ENCODE measurements at regions not wholly inside any gene's neighbourhood (a gene's known extent, or its start where the extent isn't known, plus 50 kb on each side); places are given as distances from the start of the nearest gene placed in this dataset.

- no peak for DNase-seq
Measured at GRCh38 chr10:131824371-131825149, 76.2 kb upstream of the PPP2R2D start.

- DNase-seq: no peak
Measured at GRCh38 chr10:131825150-131825848, 75.5 kb upstream of the PPP2R2D start.

GRCh38 chr10:131825960-131826650 lies 74.7 kb upstream of the PPP2R2D start:
- DNase-seq: no peak

DNA sequence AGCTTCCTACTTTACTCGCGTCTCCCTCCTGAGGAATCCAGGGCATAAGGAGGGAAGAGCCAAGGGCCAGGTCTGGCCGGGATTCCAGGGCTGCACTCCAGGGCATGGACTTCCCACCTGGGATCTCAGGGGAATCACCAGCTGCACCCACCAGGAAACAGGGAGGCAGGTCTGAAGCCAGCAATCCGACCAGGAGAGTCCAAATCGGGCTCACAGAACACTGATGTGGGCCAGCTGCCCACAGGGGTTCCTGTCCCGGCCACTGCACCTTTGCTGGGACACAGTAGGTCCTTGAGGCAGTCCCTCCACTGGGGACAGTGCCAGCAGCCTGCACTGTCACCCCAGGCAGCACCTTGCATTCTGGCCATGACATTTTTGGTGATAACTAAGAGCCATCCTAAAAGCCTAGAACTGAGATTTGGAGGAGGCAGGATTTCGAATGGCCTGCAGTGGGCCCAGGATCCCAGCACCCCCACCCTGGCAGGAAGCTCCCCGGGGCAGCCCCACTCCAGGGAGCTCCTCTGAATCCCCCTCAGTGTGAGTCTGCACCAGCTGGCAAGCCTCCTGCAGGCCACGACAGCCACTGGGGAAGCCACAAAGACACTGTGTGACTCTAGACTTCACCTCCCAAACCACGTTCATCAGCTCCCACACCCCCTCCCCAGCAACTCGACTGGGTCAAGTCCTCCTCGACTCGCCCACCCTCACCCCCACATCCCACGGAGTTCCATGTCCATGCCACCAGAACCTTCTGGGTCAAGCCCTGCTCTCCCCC lies 71.5 kb upstream of the PPP2R2D start:
- no peak for DNase-seq

DNA sequence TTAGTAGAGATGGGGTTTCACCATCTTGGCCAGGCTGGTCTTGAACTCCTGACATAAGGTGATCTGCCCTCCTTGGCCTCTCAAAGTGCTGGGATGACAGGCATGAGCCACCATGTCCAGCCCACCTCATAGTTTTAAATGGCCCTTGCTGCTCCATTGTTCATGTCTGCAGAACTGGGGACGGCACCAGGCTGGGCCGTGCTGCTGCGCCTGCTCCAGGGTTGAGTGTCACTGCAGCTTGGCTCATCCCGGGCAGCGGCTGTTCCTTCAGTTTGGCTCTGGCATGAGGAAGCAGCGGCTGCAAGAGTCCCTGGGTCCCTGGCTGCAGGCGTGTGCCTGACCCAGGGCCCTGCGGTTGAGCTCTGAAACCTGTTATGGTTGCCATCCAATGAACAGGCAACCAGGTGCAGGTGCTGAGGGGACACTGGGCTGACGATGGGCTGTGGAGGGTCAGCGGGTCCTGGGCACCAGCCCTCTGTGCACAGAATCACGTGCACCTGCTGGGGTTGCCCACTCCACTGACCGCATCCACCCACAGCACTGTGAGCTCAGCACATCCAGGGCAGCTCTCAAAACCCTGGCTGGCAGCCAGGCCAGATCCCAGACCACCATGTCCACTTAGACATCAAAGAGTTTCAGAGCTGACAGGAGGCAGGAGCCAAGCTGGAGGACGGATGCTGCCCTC lies 70.2 kb upstream of the PPP2R2D start:
- DNase-seq: no peak

DNA sequence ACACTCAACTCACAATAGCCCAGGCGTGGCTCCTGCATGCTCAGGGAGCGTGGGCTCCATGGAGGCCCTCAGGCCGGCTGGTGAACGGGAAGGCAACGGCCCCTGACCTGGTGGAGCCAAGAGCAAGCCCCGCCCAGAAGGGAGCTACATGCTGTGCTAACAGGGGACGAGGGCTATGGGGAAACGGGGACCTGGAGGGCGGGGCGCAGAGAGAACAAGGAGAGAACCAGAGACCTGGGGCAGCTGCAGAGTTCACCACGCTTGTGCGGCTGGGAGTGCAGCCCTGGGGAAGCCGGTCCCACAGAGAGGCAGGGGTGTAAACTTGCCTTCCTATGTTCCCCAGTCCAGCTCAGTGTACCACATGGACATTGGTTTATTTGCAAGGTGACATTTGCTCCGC lies 69.2 kb upstream of the PPP2R2D start:
- DNase-seq: no peak

DNA sequence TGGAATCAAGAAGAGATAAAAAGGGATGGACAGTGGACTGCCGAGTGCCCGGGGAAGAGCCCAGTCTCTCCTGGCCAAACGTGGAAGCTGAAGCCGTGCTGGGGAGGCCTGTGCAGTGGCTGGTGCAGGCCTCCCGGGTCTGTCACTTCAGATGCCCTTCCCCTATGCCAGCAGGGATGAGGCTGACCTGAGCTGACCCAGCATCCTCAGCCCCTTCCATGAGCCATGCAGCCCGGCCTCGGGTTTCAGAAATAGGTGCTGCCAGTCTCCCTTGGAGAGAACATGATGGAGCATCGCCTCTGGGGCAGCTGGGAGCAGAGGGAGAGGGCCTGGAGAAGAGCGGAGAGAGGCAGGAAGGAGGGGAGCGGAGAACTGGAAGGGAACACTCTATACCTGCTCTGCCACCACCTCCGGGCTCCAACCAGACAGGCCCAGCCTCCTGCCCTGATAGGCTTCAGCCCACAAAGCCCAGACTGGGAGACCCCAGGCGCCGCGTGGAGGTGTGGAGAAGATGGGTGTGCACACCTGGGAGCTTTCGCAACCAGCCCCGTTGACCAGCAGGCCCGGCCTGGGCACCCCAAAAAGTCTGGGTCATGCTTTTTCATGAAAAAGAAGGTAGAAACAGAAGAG lies 68.6 kb upstream of the PPP2R2D start:
- DNase-seq: no peak

DNA sequence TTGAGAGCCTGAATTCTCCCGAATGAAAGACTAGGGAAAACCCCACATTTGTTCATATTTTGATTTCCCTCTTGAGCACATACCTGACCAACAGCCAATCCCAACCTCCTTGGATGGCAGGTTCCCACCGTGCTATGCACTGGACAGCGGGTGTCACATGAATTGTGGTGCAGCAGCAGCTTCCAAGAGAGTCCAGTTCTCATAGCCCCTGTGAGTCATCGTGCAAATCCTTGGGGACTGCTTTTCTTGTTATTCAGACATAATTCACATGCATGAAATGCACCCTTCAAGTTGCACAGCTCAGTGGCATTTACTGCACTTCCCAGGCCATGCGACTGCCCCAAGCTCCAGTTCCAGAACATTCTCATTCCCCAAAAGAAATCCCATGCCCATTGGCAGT lies 67.8 kb upstream of the PPP2R2D start:
- no peak for DNase-seq

DNA sequence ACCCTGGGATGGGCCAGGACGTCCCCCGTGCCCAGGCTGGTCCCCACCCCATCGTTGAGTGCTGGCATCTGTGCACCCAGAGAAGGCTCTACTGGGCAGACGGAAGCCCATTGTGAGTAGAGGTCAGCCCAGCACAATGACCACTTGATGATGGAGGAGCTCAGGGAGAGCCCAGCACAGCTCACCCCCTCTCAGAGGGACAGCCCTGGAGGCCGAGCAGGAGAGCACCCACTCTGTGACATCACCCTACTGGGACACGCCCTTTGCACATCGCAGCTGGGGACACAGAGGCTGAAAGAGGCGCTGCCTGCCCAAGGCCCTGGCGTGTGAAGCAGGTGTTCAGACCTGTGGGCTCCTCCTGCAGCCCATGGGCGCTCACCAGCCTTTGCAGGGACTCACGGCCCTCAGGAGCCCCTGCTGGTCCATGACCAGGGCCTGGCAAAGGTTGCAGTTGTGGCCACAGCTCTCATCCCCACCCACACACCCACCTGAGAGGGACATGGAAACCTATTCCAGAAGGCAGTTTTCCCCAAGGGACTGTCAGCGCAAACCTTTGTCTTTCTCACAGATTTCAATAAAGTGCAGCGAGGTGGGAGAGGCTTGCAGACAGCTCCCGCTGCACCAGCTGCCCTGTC lies 67.2 kb upstream of the PPP2R2D start:
- DNase-seq: no peak

GRCh38 chr10:131834152-131834810 lies 66.5 kb upstream of the PPP2R2D start:
- no peak for DNase-seq

GRCh38 chr10:131838966-131839742 lies 61.7 kb upstream of the PPP2R2D start:
- no peak for DNase-seq

DNA sequence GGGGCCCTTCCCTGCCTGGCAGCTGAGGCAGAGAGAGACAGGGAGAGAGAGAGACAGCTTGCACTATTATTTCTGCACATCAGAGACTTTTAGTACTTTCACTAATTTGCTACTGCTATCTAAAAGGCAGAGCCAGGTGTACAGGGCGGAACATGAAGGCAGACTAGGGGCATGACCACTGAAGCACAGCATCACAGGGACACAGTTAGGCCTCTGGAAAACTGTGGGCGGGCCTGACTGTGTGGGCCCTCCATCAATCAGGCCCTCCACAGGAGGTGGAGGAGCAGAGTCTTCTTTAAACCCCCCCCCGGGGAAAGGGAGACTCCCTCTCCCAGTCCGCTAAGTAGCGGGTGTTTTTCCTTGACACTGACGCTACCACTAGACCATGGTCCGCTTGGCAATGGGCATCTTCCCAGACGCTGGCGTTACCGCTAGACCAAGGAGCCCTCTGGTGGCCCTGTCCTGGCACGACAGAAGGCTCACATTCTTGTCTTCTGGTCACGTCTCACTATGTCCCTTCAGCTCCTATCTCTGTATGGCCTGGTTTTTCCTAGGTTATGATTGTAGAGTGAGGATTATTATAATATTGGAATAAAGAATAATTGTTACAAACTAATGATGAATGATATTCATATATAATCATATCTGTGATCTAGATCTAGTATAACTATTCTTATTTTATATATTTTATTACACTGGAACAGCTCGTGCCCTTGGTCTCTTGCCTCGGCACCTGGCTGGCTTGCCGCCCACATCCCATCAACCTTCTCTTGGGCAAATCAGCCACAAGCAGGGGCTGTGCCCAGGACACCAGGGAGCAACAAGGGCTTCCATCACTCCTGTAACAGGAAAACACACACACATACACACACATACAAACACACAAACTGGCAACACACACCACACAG lies 60.7 kb upstream of the PPP2R2D start:
- DNase-seq: peak in 1 of 2 experiments; percentile 66

- no peak for DNase-seq
Measured at GRCh38 chr10:131840788-131841118, 60.1 kb upstream of the PPP2R2D start.

DNA sequence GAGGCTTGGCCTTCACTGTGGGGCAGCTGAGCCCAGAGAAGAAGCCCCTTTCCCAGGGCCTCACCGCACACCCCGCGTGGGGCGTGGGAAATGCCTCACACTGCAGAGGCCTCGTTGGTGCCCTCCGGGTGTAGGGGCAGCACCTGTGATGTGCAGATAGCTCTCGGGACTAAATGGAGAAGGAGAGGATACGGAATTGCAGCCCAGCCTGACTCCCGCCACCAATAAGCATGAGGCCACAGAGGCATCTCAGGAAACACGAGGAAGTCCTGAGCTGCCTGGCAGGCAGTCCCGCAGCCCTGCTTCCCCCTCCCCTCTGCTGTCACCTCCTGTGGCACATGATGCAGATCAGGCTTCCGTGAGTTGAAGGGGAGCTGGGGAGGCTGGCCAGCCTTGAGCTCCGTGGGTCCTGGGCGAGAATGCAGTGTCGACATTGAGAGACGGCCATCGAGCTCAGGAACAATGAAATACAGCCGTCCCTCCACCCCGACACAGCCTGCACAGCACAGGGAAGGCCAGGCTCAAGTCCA lies 59.6 kb upstream of the PPP2R2D start:
- no peak for DNase-seq

DNA sequence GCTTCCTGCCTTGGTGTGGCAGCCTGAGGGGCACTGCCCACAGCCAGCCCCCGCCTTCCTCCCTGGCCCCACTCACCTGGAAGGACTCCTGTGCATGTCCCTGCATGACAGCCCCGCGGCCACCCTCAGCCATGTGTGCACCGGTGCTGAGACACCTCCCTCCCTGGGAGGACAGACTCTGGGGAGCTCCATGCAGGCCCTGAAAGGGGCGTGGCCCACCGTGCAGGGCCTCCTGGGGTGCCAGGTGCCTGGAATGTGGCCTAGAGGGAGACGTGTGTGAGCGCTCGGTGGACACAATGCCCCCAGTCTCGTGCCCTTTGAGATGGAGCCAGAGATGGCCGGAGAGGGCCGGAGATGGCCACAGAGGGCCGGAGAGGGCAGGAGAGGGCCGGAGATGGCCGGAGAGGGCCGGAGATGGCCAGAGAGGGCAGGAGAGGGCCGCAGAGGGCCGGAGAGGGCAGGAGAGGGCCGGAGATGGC lies 59.1 kb upstream of the PPP2R2D start:
- DNase-seq: no peak

DNA sequence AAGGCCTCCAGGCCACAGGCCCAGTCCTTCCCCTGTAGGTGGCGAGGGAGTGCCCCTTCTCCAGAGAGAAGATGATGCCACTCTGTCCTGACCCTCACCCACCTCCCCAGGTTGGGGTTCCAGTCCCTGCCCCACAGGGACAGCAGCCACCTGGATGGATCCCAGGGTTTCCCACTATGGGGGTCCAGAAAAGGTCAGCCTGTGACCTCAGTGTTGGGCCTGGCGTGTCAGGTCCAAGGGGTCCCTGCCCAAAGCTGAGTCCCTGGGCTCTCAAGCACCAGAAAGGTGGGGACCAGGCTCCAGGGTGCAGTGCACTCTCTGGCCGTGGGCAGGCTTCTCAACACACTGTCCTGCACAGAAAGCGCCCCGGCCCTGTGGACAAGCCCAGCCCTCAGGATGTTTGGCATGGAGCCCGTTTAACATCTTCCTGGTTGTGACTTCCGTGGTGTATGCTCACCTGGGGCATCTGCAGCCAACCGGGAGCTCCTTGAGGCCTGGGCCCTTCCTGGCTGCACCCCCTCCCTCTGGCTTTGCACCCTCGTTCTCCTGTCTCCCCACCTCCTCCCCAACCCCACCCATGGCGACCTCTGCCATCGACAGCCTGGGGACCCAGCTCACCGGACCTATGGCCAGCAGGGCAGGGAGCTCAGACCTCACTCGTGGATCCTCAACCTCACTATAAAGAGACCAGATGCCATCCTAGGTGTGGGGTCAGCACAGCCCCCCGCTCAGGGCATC lies 58.3 kb upstream of the PPP2R2D start:
- no peak for DNase-seq

- no peak for DNase-seq
Measured at GRCh38 chr10:131843089-131843595, 57.7 kb upstream of the PPP2R2D start.

DNA sequence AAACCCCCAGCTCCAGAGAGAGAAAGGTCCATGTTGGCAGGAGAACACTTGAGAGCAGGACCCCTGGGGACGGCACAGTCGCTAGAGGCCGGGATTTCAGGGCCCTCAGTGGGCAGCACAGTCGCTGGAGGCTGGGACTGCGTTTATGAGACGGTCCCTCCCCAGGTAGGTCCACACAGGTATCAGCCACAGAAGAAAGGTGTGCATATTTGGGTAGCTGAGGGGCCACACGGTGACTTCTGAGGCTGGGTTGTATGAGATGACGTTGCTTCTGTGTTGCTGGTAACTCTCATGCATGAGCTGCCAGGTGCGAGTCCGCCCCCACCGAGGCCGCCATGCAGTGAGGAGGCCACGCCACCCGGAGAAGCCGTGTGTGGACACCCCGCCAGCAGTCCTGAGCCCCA lies 56.9 kb upstream of the PPP2R2D start:
- no peak for DNase-seq

Measured in NCI-H526 (cell line).